ENCODE measurements at regions not wholly inside any gene's neighbourhood (a gene's known extent, or its start where the extent isn't known, plus 50 kb on each side); places are given as distances from the start of the nearest gene placed in this dataset.

DNA sequence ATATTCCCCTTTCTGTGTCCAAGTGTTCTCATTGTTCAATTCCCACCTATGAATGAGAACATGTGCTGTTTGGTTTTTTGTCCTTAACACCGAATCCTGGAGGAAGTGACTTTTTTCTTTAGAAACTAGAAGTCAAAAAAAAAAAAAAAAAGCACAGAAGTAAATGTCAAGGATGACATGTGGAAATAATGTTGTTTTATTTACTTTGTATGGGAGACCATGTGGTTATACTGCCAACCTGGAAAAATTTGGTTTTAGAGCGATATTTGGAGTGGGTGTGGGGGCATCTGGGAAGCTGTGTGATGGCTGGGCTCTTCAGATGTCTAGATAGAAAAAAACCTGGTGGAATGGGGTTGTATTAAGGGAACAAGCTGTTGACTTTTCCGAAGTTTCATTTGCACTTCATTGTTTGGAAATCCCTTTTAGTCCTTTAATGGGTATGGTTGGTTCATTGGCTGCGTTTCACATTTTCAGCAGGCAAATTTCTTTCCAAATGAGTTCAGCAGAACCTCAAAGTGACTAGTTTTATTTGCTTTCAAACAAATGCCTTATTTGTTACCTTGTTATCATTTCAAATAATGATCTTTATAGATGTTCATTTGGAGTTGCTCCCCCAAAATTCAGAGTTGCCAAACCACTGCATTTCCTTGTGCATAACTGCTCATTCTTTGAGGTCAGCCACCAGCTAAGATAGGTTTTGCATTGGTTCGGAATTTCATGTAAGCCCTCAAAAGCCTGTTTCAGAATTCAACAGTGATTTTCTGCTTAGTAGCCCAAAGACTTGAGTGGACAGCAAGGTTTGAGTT is 508.2 kb downstream of the METTL15 start:
- TF ChIP-seq, protein P1, sequence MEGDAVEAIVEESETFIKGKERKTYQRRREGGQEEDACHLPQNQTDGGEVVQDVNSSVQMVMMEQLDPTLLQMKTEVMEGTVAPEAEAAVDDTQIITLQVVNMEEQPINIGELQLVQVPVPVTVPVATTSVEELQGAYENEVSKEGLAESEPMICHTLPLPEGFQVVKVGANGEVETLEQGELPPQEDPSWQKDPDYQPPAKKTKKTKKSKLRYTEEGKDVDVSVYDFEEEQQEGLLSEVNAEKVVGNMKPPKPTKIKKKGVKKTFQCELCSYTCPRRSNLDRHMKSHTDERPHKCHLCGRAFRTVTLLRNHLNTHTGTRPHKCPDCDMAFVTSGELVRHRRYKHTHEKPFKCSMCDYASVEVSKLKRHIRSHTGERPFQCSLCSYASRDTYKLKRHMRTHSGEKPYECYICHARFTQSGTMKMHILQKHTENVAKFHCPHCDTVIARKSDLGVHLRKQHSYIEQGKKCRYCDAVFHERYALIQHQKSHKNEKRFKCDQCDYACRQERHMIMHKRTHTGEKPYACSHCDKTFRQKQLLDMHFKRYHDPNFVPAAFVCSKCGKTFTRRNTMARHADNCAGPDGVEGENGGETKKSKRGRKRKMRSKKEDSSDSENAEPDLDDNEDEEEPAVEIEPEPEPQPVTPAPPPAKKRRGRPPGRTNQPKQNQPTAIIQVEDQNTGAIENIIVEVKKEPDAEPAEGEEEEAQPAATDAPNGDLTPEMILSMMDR (IDR thresholded peaks at IDR 0.05) = no peak
- no peak for TF ChIP-seq EZH2 (IDR thresholded peaks at IDR 0.05; ENCODE audit: borderline replicate concordance, insufficient read depth, low read depth, low read length, poor library complexity, severe bottlenecking)

Data from B cell (primary cell).